Medulla oblongata (tissue), 1 donor: ENCODE measurements at regions not wholly inside any gene's neighbourhood (a gene's known extent, or its start where the extent isn't known, plus 50 kb on each side); places are given as distances from the start of the nearest gene placed in this dataset.

ENCODE experiments used
- DNase-seq: peaks from one replicate; pipeline ENCODE4 v3.0.0-alpha.2; 2015; ENCODE audit errors: extremely low spot score

DNA sequence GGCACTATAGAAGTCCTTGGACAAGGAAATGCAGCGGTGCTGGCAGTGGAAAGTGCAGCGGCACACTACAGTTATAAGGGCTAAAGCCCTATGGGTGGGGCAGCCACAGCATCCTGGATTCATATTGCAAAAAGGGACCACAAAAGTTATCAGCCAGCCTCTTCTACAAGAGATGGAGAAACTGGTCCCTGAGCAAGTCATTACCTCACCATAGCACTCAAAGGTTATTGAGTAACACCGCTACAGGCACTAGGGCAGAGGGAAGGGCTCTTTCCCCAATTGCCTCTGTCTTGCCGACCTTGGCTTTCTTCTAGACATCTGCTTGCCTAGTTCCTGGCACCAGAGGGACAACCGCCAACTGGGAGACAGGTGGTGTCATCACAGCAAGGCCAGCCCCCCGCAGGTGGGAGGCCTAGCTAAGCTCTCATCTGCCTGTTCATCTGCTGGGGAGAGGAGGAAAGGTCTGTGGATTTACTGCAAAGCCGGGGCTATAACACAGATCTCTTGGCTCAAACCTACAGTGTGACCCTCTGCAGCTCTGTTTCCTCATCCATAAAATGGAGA is 600.0 kb downstream of the BCOR start:
- DNase-seq, result no peak

DNA sequence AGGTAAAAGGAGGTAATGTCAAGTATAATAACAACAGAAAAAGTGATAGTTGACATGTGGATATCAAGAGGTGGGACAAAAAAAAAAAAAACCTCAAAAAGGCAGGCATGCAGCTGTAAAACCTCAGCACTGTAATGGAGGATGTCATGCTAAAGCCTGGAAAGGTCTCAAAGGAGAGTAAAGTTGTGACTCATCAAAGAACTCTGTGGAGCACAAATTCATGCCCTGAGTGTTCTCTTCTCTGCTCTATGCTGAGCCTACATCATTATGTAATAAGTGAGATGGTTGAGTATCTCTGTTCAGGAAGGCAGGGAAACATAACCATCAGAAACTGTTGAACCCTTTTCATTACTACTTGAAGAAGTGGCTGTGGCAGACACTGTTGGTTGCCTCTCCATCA is 597.8 kb downstream of the BCOR start:
- DNase-seq, result no peak

DNA sequence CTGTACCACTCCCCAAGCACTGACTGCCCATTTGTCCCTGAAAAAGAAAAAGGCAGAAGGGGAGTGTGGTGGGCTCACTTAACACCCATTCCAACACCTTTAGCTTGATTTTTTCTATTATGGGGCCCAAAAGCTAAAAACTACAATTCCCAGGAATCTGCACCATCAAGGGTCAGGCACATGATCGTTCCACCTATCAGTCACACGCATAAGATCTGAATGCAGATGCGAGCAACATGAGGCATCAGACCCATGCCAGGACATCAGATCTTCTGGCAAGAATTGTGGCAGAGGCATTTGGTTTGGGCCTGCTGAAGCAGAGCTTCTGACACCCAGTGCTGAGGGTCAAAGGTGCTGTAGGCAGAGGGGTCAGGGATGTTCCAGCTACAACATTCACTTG is 595.9 kb downstream of the BCOR start:
- DNase-seq, result no peak

DNA sequence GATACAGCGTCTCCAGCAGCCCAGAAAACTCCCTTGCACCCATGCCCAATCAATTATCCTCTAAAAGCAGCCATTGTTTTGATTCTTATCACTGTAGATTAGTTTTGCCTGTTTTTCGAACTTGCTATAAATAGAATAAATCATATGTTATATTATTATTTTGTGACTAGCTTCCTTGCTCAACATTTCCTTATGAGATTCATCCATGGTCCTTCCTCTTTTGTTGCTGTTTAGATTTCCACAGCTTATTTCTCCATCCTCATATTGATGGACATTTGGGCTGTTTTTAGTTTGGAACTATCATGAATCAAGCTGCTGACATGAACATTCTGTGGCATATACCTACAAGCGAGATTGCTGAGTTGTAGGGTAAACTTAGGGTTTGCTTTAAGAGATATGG is 595.3 kb downstream of the BCOR start:
- DNase-seq, result no peak

DNA sequence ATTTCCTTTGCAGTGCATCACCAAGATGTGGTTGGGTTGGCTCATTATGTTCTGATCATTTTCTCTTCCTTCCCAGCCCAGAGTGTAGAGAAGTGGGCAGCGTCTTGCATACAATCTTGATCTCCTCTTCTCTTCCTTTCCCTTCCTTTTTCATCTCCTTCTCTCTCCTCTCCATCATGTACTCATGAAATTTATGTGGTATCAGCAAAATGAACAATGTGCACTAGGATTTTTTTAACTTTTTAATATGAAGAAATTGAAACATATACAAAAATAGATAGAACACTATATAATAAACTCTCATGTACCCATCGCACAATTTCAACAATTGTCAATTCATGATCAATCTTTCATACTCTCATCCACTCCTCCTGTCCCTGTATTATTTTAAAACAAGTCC is 593.5 kb downstream of the BCOR start:
- DNase-seq, result no peak

- DNase-seq, result no peak
Measured at GRCh38 chrX:39504850-39505259, 592.9 kb downstream of the BCOR start.

- no peak for DNase-seq
Measured at GRCh38 chrX:39506131-39506530, 591.6 kb downstream of the BCOR start.

GRCh38 chrX:39507034-39507433 is 590.7 kb downstream of the BCOR start:
- DNase-seq, result no peak

DNA sequence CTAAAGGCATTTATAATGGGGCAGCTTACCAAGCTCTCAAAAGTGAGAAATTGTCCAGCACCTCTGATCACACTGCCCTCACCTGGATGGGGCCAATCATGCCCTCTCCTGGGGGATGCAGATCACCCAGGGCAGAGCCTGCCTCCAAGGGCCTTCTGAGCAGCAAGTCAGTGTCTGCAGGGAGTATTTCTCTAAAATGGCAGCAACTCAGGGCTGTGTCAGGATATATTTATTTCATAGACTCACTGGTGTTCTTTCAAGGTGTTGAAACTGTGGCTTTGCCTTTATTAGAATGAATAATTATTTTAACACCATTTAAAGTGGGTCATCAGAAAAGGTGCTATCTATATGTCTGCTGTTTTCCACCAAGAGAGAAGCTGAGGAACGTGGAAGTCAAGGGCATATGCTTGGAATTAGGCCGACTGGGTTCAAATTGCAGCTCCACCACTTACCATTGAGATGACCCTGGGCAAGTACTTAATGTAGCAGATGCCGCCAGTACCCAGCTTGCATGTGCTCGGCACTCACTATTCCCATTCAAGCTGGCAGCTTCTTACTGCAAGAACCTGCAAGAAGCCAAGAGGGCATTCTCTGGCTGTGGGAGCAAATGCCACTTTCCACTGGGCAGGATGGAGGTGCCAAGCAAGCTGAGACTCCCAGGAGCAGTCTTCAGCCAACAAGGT is 590.0 kb downstream of the BCOR start:
- no peak for DNase-seq

DNA sequence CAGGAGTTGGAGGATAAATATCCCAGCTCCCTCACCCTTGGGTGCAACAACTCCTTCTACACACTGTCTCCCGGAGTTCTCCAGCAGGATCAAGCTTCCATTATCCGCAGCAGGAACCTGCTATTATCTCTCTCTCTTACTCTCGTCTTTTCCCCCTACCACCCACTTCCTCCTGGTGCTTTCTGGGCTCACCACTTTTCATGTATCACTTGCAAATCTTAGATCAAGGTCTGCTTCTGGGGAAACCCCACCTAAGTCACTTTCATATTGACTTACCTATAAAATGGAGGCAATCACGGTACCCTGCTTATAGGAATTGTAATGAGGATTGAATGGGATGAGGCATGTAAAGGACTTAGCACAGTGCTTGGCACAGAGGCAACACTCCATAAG is 589.5 kb downstream of the BCOR start:
- no peak for DNase-seq

GRCh38 chrX:39509157-39509556 is 588.6 kb downstream of the BCOR start:
- no peak for DNase-seq

- DNase-seq, result no peak
Measured at GRCh38 chrX:39513836-39514235, 583.9 kb downstream of the BCOR start.

DNA sequence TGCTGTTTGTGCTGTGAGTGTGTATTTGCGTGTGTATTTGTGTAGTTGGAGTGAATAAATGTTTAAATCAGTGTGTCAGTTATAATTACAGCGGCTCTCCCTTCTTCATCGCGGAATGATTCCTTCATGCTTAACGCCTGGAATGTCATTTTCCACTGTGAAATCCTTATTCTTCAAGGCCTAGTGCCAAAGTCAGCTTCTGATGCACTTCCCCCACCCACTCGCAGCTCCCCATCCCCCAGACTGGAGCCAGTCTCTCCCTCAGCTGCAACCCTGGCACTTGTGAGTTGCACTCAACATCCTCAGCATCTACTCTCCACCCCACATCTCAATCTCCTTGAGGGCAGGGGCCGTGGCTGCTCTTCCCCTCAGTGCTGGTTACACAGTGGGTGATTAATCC is 583.0 kb downstream of the BCOR start:
- no peak for DNase-seq

- DNase-seq, result no peak
Measured at GRCh38 chrX:39516427-39516841, 581.3 kb downstream of the BCOR start.

DNA sequence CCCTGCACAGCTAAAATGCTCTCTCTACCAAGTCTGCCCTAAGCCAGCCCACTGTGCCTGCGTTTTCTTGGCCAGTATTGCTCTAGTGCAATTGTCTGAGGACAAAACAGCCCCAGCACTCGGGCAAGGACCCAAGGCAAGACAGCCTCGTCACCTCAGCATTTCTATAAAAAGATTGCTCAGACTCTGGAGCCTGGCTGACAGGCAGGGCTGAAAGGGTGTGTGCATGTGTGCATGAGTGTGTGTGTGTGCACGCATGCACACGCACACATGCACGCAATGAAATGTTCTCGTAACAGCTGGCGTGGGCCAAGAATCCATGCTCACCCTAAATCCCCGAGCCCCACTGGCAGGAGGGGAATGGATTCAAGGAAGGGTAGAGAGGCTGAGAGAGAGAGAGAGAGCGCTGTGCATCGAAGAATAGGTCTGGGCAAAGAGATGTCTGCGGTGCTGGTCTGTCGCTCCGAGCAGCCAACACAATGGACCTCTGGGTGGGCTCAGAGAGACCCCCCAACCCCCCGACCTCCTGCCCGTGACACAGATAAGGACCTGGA is 579.2 kb downstream of the BCOR start:
- peak; percentile 22 for DNase-seq

- DNase-seq, result peak; percentile 18
Measured at GRCh38 chrX:39519030-39519488, 578.7 kb downstream of the BCOR start.

DNA sequence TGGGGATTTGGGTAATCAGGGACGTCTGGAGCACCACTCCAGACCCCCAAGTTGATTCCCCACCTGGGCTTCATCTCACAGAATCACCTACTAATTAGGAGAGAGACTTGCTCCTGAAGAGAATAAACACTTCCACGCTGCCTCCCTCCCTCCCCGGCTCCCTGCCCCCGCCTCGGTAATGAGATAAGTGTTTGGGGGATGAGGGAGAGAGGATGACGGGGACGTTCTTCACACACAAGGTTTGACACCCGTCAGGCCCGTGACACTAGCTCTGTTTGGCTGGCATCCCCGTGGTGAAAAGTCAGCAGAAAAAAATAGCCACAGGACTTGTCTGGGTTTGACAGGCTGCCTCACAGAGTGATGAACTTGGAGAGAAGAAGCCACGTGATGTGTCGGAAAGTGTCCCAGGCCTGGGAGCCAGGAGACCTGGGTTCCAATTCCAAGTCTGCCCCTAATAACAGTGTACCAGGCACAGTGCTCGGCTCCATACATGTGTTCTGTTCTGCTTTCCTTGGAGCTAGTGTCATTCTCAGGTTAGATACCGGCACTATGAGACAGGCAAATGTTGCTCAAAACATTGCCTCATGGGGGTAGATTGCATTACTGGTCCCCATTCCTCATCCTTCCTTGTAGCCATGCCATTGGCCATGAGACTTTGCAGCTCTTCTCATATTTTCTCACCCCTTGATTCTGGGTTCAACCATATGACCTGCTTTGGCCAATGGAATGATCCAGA is 578.0 kb downstream of the BCOR start:
- peak; percentile 2 for DNase-seq

- no peak for DNase-seq
Measured at GRCh38 chrX:39525758-39526157, 572.0 kb downstream of the BCOR start.

DNA sequence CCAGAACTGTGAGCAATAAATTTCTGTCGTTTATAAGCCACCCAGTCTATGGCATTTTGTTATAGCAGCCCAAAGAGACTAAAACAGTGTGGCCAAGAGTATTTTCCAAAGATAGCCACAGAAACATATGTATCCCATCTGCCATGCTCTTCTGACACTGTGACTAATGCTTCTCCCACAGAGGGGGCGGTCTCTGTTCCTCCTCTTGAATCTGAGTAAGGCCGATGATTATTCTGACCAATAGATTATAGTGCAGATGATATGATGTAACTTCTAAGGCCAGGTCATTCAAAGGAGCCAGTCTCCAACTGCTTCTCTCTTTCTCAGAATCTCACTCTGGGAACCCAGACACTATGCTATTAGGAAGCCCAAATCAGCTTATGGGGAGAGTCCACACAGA is 570.7 kb downstream of the BCOR start:
- DNase-seq, result no peak

DNA sequence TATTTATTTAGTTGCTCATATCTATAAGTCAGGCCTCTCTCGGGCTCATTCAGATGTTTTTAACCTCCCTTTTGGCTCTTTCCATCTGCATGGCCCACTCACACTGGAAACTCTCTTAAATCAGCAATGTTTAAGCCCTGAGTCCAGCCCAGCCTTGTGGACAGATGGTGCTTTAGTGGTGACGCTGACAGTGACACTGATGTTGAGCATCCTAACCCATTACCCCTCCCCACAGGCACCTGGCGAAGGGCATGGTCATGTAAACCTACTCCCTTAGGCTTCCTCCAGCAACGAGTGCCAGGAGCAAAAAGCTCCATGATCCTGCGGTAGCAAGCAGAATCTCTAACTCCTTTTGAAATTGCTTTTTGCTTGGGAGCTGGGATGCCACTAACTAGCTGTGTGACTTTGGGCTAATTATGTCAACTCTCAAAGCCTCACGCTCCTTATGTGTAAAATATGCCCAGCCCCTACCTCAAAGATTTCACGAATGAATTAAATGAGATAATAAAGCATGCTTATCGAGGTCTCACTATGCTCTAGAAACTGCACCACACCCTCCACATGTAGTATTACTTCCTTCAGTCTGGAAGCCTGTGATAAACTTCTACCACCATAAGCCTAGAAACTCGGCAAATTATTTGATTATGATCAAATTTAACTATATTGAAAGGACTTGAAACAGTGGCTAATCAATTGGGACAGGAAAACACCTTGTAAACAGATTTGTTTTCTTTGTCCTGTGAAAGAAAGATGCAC is 569.4 kb downstream of the BCOR start:
- no peak for DNase-seq

DNA sequence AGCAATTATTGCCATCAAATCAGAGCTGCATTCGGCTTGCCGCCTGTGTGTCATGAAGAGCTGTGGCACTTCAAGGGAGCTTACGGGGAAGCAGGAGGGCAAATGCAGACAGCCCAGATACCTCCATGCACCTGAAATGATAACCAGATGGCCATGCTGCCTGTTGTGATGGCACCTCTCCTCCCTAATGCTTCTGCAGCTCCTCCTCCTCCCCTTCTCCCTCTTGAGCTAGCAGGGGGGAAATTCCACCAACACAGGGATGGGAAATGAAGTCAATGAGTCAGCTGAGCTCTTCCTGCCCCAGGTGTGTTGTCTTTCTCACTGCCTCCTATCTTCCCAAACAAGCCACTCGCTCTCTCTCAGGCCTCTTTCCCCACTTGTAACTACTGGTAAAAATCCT is 565.0 kb downstream of the BCOR start:
- DNase-seq, result no peak

GRCh38 chrX:39534949-39535348 is 562.8 kb downstream of the BCOR start:
- no peak for DNase-seq
